ENCODE measurements at regions not wholly inside any gene's neighbourhood (a gene's known extent, or its start where the extent isn't known, plus 50 kb on each side); places are given as distances from the start of the nearest gene placed in this dataset.

DNA sequence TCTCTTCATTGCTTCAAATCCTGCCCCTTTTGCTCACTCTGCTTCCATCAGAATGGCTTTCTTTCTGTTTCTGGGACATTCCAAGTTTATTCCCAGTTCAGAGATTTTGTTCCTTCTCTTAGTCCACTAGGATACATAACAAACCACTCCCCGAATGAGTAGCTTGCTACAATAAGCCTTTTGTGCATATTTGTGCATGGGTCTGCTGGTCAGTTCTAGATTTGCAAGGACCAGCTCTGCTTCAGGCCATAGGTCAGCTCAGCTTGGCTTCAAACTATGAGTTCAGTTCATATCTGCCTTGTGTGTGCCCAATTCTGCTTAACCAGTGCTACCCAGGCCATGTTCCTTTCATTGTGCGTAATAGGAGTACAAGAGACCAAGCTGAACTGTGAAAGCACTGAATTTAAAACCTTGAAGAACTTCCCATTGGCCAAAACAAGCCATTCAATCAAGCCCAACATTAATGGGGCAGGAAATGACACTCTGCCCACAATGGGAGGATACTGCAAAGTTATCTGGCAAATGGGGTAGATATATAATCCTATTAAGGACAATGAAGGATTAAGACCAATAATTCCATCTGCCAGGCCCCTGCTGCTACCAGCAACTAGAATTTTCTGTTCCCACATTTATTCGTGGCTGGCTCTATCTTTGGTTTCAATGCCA lies 328.8 kb downstream of the PRELID2 start:
- no peak for TF ChIP-seq EZH2phosphoT487 (IDR thresholded peaks at IDR 0.05; ENCODE audit: low read depth)
- TF ChIP-seq, protein P1, sequence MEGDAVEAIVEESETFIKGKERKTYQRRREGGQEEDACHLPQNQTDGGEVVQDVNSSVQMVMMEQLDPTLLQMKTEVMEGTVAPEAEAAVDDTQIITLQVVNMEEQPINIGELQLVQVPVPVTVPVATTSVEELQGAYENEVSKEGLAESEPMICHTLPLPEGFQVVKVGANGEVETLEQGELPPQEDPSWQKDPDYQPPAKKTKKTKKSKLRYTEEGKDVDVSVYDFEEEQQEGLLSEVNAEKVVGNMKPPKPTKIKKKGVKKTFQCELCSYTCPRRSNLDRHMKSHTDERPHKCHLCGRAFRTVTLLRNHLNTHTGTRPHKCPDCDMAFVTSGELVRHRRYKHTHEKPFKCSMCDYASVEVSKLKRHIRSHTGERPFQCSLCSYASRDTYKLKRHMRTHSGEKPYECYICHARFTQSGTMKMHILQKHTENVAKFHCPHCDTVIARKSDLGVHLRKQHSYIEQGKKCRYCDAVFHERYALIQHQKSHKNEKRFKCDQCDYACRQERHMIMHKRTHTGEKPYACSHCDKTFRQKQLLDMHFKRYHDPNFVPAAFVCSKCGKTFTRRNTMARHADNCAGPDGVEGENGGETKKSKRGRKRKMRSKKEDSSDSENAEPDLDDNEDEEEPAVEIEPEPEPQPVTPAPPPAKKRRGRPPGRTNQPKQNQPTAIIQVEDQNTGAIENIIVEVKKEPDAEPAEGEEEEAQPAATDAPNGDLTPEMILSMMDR (IDR thresholded peaks at IDR 0.05; ENCODE audit: low read depth, low read length): no peak

DNA sequence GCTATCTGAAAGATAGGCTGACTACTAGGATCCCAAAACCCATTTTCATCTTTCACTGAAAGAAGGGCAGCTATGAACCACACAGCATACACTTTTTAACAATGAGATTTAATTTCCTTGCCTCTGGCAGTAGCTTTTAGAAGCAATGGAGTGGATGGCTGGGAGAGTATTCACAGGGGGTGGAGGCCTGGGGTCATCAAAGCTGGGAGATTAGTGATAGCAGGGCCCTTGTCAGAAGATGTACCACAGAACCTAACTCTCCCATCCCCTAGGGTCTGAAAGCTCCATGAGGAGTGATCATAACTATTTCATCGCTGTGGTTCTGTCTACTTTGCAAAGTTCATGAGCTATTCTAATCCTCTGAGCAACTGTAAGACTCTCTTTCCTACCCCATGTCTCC lies 332.2 kb downstream of the PRELID2 start:
- H3K4me3 ChIP-seq (ENCODE audit: low read length): no peak overlapping the region
- H3K9me3 ChIP-seq (ENCODE audit: insufficient read depth, low read length): no peaks in the 10 kb centered on the region
- H3K79me2 ChIP-seq (ENCODE audit: low read length): no peaks in the 10 kb centered on the region
- no peak overlapping the region for H3K27ac ChIP-seq (ENCODE audit: low read length)
- no peaks in the 10 kb centered on the region for H3K4me1 ChIP-seq (ENCODE audit: low read length)
- TF ChIP-seq, protein P1 (IDR thresholded peaks at IDR 0.05; ENCODE audit: low read depth, low read length): no peak
- no peak for TF ChIP-seq EZH2phosphoT487 (IDR thresholded peaks at IDR 0.05; ENCODE audit: low read depth)
- H3K4me2 ChIP-seq (ENCODE audit: low read length): no peak overlapping the region
- H3K36me3 ChIP-seq (replicated peaks; ENCODE audit: low read depth, low read length): no peaks in the 10 kb centered on the region
- H4K20me1 ChIP-seq (ENCODE audit: insufficient read depth, low read length): no peaks in the 10 kb centered on the region
- no peak overlapping the region for H2AFZ ChIP-seq (ENCODE audit: low read depth, low read length)
- H3K9ac ChIP-seq (ENCODE audit: low read length): no peak overlapping the region
- no peaks in the 10 kb centered on the region for H3K27me3 ChIP-seq (ENCODE audit: low read depth, low read length)

More for the DNA sequence above, 328.8 kb downstream of the PRELID2 start:
- Histone ChIP-seq H2AFZ (ENCODE audit: low read depth, low read length) (no peak overlapping the region), H3K4me3 (ENCODE audit: low read length) (no peak overlapping the region), H3K9ac (ENCODE audit: low read length) (no peak overlapping the region), H3K79me2 (ENCODE audit: low read length) (no peaks in the 10 kb centered on the region), H3K9me3 (ENCODE audit: insufficient read depth, low read length) (no peaks in the 10 kb centered on the region), H3K4me1 (ENCODE audit: low read length) (no peaks in the 10 kb centered on the region), H4K20me1 (ENCODE audit: insufficient read depth, low read length) (no peaks in the 10 kb centered on the region), H3K27me3 (ENCODE audit: low read depth, low read length) (no peaks in the 10 kb centered on the region), H3K36me3 (replicated peaks; ENCODE audit: low read depth, low read length) (no peaks in the 10 kb centered on the region), H3K27ac (ENCODE audit: low read length) (no peak overlapping the region), H3K4me2 (ENCODE audit: low read length) (no peak overlapping the region)

DNA sequence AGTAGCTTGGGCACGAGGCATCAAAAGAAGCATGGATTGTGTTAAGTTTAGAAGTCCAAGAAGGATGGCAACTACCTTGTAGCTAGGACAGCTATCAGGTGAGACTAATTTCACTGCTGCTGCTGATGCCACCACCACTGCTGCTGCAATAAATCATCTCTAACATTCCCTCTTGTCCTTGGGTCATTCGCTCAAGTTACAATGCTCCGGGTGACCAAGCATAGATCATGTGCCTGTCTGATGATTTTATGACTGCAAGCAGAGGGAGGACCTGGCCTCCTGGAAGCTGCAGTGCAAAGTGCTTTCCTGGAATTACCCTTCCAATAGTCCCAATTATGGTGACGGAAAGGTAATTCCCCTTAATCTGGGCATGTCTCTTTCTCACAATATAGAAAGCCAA lies 334.4 kb downstream of the PRELID2 start:
- Histone ChIP-seq H3K79me2 (ENCODE audit: low read length) (no peaks in the 10 kb centered on the region), H3K27ac (ENCODE audit: low read length) (no peak overlapping the region), H3K36me3 (replicated peaks; ENCODE audit: low read depth, low read length) (no peaks in the 10 kb centered on the region), H3K4me2 (ENCODE audit: low read length) (no peak overlapping the region), H3K9me3 (ENCODE audit: insufficient read depth, low read length) (no peaks in the 10 kb centered on the region), H3K9ac (ENCODE audit: low read length) (no peak overlapping the region), H3K27me3 (ENCODE audit: low read depth, low read length) (no peaks in the 10 kb centered on the region), H4K20me1 (ENCODE audit: insufficient read depth, low read length) (no peaks in the 10 kb centered on the region), H3K4me1 (ENCODE audit: low read length) (no peaks in the 10 kb centered on the region), H2AFZ (ENCODE audit: low read depth, low read length) (no peak overlapping the region), H3K4me3 (ENCODE audit: low read length) (no peak overlapping the region)
- TF ChIP-seq EZH2phosphoT487 (IDR thresholded peaks at IDR 0.05; ENCODE audit: low read depth): no peak
- TF ChIP-seq, protein P1 (IDR thresholded peaks at IDR 0.05; ENCODE audit: low read depth, low read length): no peak

DNA sequence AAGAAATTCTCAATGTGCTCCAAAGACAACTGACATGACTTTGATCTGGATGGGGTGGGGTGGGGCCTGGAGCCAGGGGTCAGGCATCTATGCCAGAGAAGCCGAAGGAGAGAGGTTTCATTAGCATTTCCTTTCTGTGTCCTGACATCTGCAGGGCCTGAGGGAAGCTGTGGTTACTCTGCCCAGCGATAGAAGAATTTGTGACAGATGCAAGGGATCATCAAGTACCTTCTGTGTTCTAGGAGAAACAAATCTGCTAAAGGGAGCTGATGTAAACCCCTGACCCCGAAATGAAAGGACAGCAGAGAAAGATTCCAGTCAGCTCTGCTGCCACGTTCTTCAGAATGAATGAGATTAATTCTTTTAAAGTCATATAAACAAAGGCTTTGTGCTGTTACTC lies 335.7 kb downstream of the PRELID2 start:
- Histone ChIP-seq H3K9ac (ENCODE audit: low read length) (no peak overlapping the region), H4K20me1 (ENCODE audit: insufficient read depth, low read length) (no peaks in the 10 kb centered on the region), H3K4me3 (ENCODE audit: low read length) (no peak overlapping the region), H3K27me3 (ENCODE audit: low read depth, low read length) (no peaks in the 10 kb centered on the region), H3K27ac (ENCODE audit: low read length) (no peak overlapping the region), H3K79me2 (ENCODE audit: low read length) (no peaks in the 10 kb centered on the region), H3K4me1 (ENCODE audit: low read length) (no peaks in the 10 kb centered on the region), H3K36me3 (replicated peaks; ENCODE audit: low read depth, low read length) (no peaks in the 10 kb centered on the region), H3K4me2 (ENCODE audit: low read length) (no peak overlapping the region), H2AFZ (ENCODE audit: low read depth, low read length) (no peak overlapping the region), H3K9me3 (ENCODE audit: insufficient read depth, low read length) (no peaks in the 10 kb centered on the region)
- no peak for TF ChIP-seq EZH2phosphoT487 (IDR thresholded peaks at IDR 0.05; ENCODE audit: low read depth)
- TF ChIP-seq, protein P1 (IDR thresholded peaks at IDR 0.05; ENCODE audit: low read depth, low read length): no peak
